HepG2 (cell line): ENCODE measurements at regions not wholly inside any gene's neighbourhood (a gene's known extent, or its start where the extent isn't known, plus 50 kb on each side); places are given as distances from the start of the nearest gene placed in this dataset.

ENCODE experiments used
- KIAA2018 ChIP-seq: sonication (generic); formaldehyde crosslinking; IDR thresholded peaks from 2 replicates; pipeline ENCODE4 v1.5.0; 2020; ENCODE audit warnings: mild to moderate bottlenecking, missing genetic modification reagents, borderline replicate concordance
- NAIF1 ChIP-seq: sonication (generic); formaldehyde crosslinking; IDR thresholded peaks from 2 replicates; pipeline ENCODE4 v1.5.0; 2020; ENCODE audit warnings: mild to moderate bottlenecking, missing genetic modification reagents, borderline replicate concordance
- TCF7 ChIP-seq: sonication (generic); IDR thresholded peaks from 2 replicates; pipeline ENCODE4 v1.6.1; 2016; ENCODE audit warnings: antibody characterized with exemption, low read depth
- ZNF652 ChIP-seq: IDR thresholded peaks from 2 replicates; pipeline ENCODE4 v1.6.1; 2016; ENCODE audit warnings: low read depth, borderline replicate concordance
- ZNF772 ChIP-seq: sonication (generic); formaldehyde crosslinking; IDR thresholded peaks from 2 replicates; pipeline ENCODE4 v1.5.0; 2020; ENCODE audit warnings: mild to moderate bottlenecking, missing genetic modification reagents

- TF ChIP-seq KIAA2018 (CRISPR knock-in tag) (no peak), ZNF772 (CRISPR knock-in tag) (no peak), TCF7 (no peak), ZNF652 (CRISPR knock-in tag) (no peak), NAIF1 (CRISPR knock-in tag) (no peak)
Measured at GRCh38 chr19:28543244-28543776, 669.6 kb downstream of the UQCRFS1 start (continued).
